ENCODE measurements at regions not wholly inside any gene's neighbourhood (a gene's known extent, or its start where the extent isn't known, plus 50 kb on each side); places are given as distances from the start of the nearest gene placed in this dataset.

DNA sequence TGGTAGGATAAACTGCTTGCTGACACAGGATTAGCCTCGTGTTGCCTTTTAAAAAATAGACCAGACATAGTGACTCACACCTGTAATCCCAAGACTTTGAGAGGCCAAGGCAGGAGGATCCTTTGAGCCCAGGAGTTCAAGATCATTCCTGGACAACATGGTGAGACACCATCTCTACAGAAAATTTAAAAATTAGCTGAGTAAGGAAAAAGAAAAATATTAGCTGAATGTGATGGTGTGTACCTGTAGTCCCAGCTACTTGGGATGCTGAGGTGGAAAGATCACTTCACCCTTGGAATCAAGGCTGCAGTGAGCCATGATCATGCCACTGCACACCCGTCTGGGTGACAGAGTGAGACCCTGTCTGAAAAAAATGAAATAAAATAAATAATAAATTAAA lies 82.0 kb downstream of the ETS2 start (continued):
- TF ChIP-seq, protein P1, sequence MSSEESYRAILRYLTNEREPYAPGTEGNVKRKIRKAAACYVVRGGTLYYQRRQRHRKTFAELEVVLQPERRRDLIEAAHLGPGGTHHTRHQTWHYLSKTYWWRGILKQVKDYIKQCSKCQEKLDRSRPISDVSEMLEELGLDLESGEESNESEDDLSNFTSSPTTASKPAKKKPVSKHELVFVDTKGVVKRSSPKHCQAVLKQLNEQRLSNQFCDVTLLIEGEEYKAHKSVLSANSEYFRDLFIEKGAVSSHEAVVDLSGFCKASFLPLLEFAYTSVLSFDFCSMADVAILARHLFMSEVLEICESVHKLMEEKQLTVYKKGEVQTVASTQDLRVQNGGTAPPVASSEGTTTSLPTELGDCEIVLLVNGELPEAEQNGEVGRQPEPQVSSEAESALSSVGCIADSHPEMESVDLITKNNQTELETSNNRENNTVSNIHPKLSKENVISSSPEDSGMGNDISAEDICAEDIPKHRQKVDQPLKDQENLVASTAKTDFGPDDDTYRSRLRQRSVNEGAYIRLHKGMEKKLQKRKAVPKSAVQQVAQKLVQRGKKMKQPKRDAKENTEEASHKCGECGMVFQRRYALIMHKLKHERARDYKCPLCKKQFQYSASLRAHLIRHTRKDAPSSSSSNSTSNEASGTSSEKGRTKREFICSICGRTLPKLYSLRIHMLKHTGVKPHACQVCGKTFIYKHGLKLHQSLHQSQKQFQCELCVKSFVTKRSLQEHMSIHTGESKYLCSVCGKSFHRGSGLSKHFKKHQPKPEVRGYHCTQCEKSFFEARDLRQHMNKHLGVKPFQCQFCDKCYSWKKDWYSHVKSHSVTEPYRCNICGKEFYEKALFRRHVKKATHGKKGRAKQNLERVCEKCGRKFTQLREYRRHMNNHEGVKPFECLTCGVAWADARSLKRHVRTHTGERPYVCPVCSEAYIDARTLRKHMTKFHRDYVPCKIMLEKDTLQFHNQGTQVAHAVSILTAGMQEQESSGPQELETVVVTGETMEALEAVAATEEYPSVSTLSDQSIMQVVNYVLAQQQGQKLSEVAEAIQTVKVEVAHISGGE (CRISPR knock-in tag; IDR thresholded peaks at IDR 0.05), result no peak

DNA sequence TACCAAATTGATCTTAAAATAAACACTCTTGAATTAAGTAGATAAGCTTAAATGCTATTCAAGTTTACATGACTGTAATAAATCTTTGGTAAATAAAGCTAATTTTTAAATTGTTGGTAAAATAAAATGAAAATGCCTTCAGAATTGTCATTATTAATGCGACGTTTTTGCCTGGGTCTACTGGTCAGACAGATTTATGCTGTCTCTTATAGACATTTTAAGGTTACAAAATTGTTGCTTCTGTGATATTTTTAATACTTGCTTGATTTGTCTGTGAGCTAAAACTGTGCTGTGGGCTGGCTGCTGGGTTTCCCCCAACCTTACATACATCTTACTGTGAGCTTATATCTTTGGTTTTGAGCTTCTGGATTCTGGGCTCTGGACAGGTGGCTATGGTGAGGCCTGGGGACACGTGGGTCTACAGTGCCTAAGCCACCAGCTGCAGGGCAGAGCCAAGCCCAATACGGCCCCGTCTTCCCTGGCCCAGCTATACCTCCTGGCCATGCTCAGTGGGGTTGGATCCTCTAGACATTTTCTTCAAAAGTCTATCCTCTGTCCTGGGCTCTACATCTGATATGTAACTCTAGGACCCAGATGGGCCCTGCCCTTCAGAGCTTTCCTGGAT lies 81.4 kb downstream of the ETS2 start:
- in situ Hi-C loops (cut with MboI), result no loop called here
- H3K9ac ChIP-seq (ENCODE audit: control insufficient read depth, insufficient read depth, low read length), result no peak overlapping the region
- H3K4me1 ChIP-seq (ENCODE audit: control insufficient read depth, insufficient read depth, low read length), result no peaks in the 10 kb centered on the region
- H3K4me2 ChIP-seq (ENCODE audit: control insufficient read depth, insufficient read depth), result no peak overlapping the region
- H3K4me3 ChIP-seq, result no peak overlapping the region
- intact Hi-C loops (cut with micrococcal nuclease; ENCODE audit: unreplicated experiment), result no loop called here
- no peaks in the 10 kb centered on the region for H3K36me3 ChIP-seq (ENCODE audit: control insufficient read depth in 2 of 2, insufficient read depth in 2 of 2, low read length in 1 of 2)
- BruUV-seq (replicated peaks), result no TSS peak
- ATAC-seq (no peak), DNase-seq (ENCODE audit: low read depth, low spot score) (no peak), FAIRE-seq (no peak)
- 14% methylated on average over 5 of the region's 5 CpGs for WGBS (ENCODE audit: insufficient coverage, insufficient replicate concordance, low lambda C conversion rate, missing lambda C conversion rate)
- ChIA-PET CTCF (interaction anchor here (1.3 kb wide), 1 partner anchor 15 kb away, joined by 3 read pairs; no protein-coding TSS in a partner anchor), SMC1A (ENCODE audit: uncharacterized antibody, unreplicated experiment) (no interaction called here), POLR2A (no interaction called here), RAD21 (ENCODE audit: unreplicated experiment) (no interaction called here)
- H3K27ac ChIP-seq (ENCODE audit: control insufficient read depth, insufficient read depth), result no peak overlapping the region
- no peaks in the 10 kb centered on the region for H3K79me2 ChIP-seq (ENCODE audit: control insufficient read depth, insufficient read depth, low read length)
- H2AFZ ChIP-seq (ENCODE audit: control insufficient read depth, low read depth, low read length), result no peak overlapping the region
- H3K27me3 ChIP-seq (replicated peaks in 1 of 2; ENCODE audit: control insufficient read depth in 2 of 2, insufficient read depth in 2 of 2, low read length in 1 of 2), result no peaks in the 10 kb centered on the region
- H4K20me1 ChIP-seq (ENCODE audit: control insufficient read depth, insufficient read depth), result no peaks in the 10 kb centered on the region
- H3K9me3 ChIP-seq (replicated peaks; ENCODE audit: control insufficient read depth, insufficient read depth, low read length), result no peaks in the 10 kb centered on the region; the same call in 2 of the 3 replicates
- TF ChIP-seq MTA3 (IDR thresholded peaks at IDR 0.05; ENCODE audit: borderline replicate concordance, low read length), result no peak
- TF ChIP-seq WRNIP1 (IDR thresholded peaks at IDR 0.05; ENCODE audit: borderline replicate concordance, low read depth, low read length), result no peak
- TF ChIP-seq ASH2L (IDR thresholded peaks at IDR 0.05; ENCODE audit: borderline replicate concordance, low read depth), result no peak
- TF ChIP-seq, protein P2, sequence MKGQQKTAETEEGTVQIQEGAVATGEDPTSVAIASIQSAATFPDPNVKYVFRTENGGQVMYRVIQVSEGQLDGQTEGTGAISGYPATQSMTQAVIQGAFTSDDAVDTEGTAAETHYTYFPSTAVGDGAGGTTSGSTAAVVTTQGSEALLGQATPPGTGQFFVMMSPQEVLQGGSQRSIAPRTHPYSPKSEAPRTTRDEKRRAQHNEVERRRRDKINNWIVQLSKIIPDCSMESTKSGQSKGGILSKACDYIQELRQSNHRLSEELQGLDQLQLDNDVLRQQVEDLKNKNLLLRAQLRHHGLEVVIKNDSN (IDR thresholded peaks at IDR 0.05; ENCODE audit: borderline replicate concordance, extremely low read length, insufficient read depth, low read depth, low read length), result no peak
- no peak for TF ChIP-seq RAD21 (IDR thresholded peaks at IDR 0.05; ENCODE audit: insufficient read depth, low read depth, low read length)
- TF ChIP-seq ETV6 (conservative IDR thresholded peaks at IDR 0.05 in 1 of 2, IDR thresholded peaks at IDR 0.05 in 1 of 2; ENCODE audit: borderline replicate concordance in 1 of 2, low read depth in 1 of 2), result no peak
- TF ChIP-seq NR2C2 (IDR thresholded peaks at IDR 0.05; ENCODE audit: borderline replicate concordance, control insufficient read depth, insufficient read length, low read depth), result no peak
- TF ChIP-seq, protein P3, sequence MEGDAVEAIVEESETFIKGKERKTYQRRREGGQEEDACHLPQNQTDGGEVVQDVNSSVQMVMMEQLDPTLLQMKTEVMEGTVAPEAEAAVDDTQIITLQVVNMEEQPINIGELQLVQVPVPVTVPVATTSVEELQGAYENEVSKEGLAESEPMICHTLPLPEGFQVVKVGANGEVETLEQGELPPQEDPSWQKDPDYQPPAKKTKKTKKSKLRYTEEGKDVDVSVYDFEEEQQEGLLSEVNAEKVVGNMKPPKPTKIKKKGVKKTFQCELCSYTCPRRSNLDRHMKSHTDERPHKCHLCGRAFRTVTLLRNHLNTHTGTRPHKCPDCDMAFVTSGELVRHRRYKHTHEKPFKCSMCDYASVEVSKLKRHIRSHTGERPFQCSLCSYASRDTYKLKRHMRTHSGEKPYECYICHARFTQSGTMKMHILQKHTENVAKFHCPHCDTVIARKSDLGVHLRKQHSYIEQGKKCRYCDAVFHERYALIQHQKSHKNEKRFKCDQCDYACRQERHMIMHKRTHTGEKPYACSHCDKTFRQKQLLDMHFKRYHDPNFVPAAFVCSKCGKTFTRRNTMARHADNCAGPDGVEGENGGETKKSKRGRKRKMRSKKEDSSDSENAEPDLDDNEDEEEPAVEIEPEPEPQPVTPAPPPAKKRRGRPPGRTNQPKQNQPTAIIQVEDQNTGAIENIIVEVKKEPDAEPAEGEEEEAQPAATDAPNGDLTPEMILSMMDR (IDR thresholded peaks at IDR 0.05 in 2 of 3, conservative IDR thresholded peaks at IDR 0.05 in 1 of 3; ENCODE audit: control insufficient read depth in 2 of 3, extremely low read depth in 1 of 3, insufficient read depth in 1 of 3, low read depth in 3 of 3, low read length in 3 of 3), result no peak
- TF ChIP-seq ESRRA (IDR thresholded peaks at IDR 0.05; ENCODE audit: low read length), result no peak
- TF ChIP-seq FOXM1 (IDR thresholded peaks at IDR 0.05; ENCODE audit: low read depth, low read length), result no peak
- TF ChIP-seq CHD1 (IDR thresholded peaks at IDR 0.05; ENCODE audit: low read depth, low read length), result no peak
- no peak for TF ChIP-seq SREBF2 (IDR thresholded peaks at IDR 0.05; ENCODE audit: low read length)
- TF ChIP-seq SIX5 (IDR thresholded peaks at IDR 0.05; ENCODE audit: low read depth, low read length, severe bottlenecking), result no peak
- TF ChIP-seq NR2F1 (conservative IDR thresholded peaks at IDR 0.05), result no peak
- no peak for TF ChIP-seq TAF1 (IDR thresholded peaks at IDR 0.05; ENCODE audit: borderline replicate concordance, low read depth, low read length)
- no peak for TF ChIP-seq IKZF1 (conservative IDR thresholded peaks at IDR 0.05)

Data from GM12878 (cell line).